Esophagus muscularis mucosa (tissue), 3 donors: ENCODE measurements at regions not wholly inside any gene's neighbourhood (a gene's known extent, or its start where the extent isn't known, plus 50 kb on each side); places are given as distances from the start of the nearest gene placed in this dataset.

Experiments used
- POLR2A ChIP-seq: fragments of 450-650 bp; IDR thresholded peaks from one replicate; pipeline ENCODE4 v1.6.1; 2017; ENCODE audit warnings: antibody characterized with exemption, moderate library complexity, mild to moderate bottlenecking, low read depth
- POLR2AphosphoS5 ChIP-seq, 2 donors: sonication (generic); formaldehyde crosslinking; IDR thresholded peaks; one replicate each; pipeline ENCODE4 v1.6.1; 2017; ENCODE audit warnings: antibody characterized with exemption in 2 of 2
- TF ChIP-seq, protein P1 (sequence below), 3 experiments: fragments of 200-600 bp in 2 of 3; fragments of 450-650 bp in 1 of 3; sonication (generic) in 2 of 3; IDR thresholded peaks; one replicate each; pipeline ENCODE4 v1.5.1; 2017 to 2019; ENCODE audit warnings: antibody characterized with exemption in 3 of 3, mild to moderate bottlenecking in 2 of 3, moderate library complexity in 1 of 3

DNA sequence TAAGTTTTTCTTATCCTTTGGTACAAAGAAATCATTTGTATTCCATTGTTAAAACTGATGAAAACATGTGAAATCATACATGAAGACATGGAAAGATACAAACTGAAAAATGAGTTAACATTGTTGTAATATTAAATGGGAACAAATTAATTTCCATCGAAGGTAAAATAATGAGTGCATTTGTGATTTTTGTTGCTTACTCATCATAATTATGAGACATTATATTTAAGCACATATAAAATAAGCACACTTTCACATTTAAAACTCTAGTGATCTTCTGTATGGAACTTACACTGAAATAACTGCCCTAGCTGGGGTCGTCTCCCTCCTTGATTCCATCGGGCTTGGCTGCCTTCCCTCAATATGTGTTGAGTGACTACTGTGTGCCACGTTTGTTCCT lies 204.2 kb upstream of the PRPS1L1 start:
- TF ChIP-seq POLR2A = no peak
- TF ChIP-seq, protein P1, sequence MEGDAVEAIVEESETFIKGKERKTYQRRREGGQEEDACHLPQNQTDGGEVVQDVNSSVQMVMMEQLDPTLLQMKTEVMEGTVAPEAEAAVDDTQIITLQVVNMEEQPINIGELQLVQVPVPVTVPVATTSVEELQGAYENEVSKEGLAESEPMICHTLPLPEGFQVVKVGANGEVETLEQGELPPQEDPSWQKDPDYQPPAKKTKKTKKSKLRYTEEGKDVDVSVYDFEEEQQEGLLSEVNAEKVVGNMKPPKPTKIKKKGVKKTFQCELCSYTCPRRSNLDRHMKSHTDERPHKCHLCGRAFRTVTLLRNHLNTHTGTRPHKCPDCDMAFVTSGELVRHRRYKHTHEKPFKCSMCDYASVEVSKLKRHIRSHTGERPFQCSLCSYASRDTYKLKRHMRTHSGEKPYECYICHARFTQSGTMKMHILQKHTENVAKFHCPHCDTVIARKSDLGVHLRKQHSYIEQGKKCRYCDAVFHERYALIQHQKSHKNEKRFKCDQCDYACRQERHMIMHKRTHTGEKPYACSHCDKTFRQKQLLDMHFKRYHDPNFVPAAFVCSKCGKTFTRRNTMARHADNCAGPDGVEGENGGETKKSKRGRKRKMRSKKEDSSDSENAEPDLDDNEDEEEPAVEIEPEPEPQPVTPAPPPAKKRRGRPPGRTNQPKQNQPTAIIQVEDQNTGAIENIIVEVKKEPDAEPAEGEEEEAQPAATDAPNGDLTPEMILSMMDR (IDR thresholded peaks at IDR 0.05) = no peak
- TF ChIP-seq POLR2AphosphoS5 (IDR thresholded peaks at IDR 0.05) = no peak
